Panc1 (cell line): ENCODE measurements at regions not wholly inside any gene's neighbourhood (a gene's known extent, or its start where the extent isn't known, plus 50 kb on each side); places are given as distances from the start of the nearest gene placed in this dataset.

Experiments used
- POLR2AphosphoS5 ChIP-seq: IDR thresholded peaks from 2 replicates; pipeline ENCODE4 v1.6.1; 2012; ENCODE audit warnings: mild to moderate bottlenecking, low read depth, low read length, moderate library complexity
- TCF7L2 ChIP-seq: IDR thresholded peaks from 2 replicates; pipeline ENCODE4 v1.6.1; 2011; ENCODE audit warnings: mild to moderate bottlenecking, low read depth, low read length, inconsistent platforms
- TF ChIP-seq, protein P1 (sequence below): fragments of 450-650 bp; IDR thresholded peaks from 2 replicates; pipeline ENCODE4 v1.5.1; 2017; ENCODE audit warnings: mild to moderate bottlenecking
- TF ChIP-seq, protein P2 (sequence below), 2 experiments: IDR thresholded peaks; 2 replicates each; pipeline ENCODE4 v1.6.1; 2011 to 2012; ENCODE audit warnings: low read depth in 2 of 2, control low read depth in 1 of 2, low read length in 1 of 2, mild to moderate bottlenecking in 1 of 2, moderate library complexity in 1 of 2; ENCODE audit not compliant: insufficient read depth in 1 of 2

DNA sequence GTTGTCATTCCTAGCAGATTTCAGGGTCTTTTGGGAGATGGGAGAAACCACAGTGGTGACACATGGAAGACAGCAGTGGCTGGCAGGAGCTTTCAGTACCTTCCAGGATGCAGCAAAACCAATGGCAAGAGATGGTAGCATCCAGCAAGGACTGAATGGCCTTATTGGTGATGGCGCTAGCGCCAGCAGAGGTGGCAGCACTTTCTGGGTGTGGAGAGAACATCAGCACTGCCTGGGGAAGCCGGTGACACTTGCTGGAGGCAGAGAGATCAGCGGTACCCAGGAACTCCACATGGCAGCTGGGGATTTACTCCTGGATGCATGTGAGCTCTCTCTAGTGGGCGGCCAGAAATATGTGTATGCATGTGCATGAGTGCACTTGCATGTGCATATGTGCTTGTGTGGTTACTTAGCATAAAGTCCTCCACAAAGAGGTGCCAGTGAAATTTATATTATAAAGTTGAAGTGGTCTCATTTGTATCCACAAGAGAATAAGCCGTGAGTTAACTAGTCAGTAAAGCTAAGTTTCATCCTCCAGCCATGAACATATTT lies 364.7 kb downstream of the LMX1A start:
- TF ChIP-seq, protein P1, sequence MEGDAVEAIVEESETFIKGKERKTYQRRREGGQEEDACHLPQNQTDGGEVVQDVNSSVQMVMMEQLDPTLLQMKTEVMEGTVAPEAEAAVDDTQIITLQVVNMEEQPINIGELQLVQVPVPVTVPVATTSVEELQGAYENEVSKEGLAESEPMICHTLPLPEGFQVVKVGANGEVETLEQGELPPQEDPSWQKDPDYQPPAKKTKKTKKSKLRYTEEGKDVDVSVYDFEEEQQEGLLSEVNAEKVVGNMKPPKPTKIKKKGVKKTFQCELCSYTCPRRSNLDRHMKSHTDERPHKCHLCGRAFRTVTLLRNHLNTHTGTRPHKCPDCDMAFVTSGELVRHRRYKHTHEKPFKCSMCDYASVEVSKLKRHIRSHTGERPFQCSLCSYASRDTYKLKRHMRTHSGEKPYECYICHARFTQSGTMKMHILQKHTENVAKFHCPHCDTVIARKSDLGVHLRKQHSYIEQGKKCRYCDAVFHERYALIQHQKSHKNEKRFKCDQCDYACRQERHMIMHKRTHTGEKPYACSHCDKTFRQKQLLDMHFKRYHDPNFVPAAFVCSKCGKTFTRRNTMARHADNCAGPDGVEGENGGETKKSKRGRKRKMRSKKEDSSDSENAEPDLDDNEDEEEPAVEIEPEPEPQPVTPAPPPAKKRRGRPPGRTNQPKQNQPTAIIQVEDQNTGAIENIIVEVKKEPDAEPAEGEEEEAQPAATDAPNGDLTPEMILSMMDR: no peak
- TF ChIP-seq POLR2AphosphoS5 (no peak), TCF7L2 (no peak)
- TF ChIP-seq, protein P2, sequence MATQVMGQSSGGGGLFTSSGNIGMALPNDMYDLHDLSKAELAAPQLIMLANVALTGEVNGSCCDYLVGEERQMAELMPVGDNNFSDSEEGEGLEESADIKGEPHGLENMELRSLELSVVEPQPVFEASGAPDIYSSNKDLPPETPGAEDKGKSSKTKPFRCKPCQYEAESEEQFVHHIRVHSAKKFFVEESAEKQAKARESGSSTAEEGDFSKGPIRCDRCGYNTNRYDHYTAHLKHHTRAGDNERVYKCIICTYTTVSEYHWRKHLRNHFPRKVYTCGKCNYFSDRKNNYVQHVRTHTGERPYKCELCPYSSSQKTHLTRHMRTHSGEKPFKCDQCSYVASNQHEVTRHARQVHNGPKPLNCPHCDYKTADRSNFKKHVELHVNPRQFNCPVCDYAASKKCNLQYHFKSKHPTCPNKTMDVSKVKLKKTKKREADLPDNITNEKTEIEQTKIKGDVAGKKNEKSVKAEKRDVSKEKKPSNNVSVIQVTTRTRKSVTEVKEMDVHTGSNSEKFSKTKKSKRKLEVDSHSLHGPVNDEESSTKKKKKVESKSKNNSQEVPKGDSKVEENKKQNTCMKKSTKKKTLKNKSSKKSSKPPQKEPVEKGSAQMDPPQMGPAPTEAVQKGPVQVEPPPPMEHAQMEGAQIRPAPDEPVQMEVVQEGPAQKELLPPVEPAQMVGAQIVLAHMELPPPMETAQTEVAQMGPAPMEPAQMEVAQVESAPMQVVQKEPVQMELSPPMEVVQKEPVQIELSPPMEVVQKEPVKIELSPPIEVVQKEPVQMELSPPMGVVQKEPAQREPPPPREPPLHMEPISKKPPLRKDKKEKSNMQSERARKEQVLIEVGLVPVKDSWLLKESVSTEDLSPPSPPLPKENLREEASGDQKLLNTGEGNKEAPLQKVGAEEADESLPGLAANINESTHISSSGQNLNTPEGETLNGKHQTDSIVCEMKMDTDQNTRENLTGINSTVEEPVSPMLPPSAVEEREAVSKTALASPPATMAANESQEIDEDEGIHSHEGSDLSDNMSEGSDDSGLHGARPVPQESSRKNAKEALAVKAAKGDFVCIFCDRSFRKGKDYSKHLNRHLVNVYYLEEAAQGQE (IDR thresholded peaks at IDR 0.05; ENCODE audit: insufficient read depth in 1 of 2, low read depth in 2 of 2, low read length in 1 of 2): no peak
